Endothelial cell of umbilical vein (primary cell): ENCODE measurements at regions not wholly inside any gene's neighbourhood (a gene's known extent, or its start where the extent isn't known, plus 50 kb on each side); places are given as distances from the start of the nearest gene placed in this dataset.

Experiments used
- BruUV-seq: library from RNA; stranded (reverse); fragments of 400-500 nt; replicated peaks from 2 replicates; lab custom pipeline; 2021; lab: Mats Ljungman, UMichigan
- CTCF ChIA-PET: fragments of 300-600, 350-600 bp; sonication (Branson Sonifier 250); formaldehyde crosslinking; loops from one replicate; lab custom pipeline; 2021; ENCODE audit warnings: antibody characterized with exemption, inconsistent platforms; lab: Charles Lee
- POLR2A ChIA-PET: fragments of 300-600, 350-600 bp; sonication (Branson Sonifier 250); formaldehyde crosslinking; loops from one replicate; lab custom pipeline; 2021; ENCODE audit warnings: antibody characterized with exemption, inconsistent platforms; lab: Charles Lee
- DNase-seq: peaks from one replicate; pipeline ENCODE4 v3.0.0-alpha.2; 2011; ENCODE audit warnings: low read depth, low spot score
- FAIRE-seq: peaks from 2 replicates; lab custom pipeline; 2011; peaks lifted over from hg19 to GRCh38; lab: Jason Lieb, UNC
- H2AFZ ChIP-seq: 2 replicates; pipeline ENCODE4 v1.6.0; 2012; ENCODE audit warnings: low read depth, low read length, control low read depth, inconsistent platforms
- H3K27ac ChIP-seq: 2 replicates; pipeline ENCODE4 v1.5.1; 2011; ENCODE audit warnings: low read depth, mild to moderate bottlenecking, control low read depth, low read length, moderate library complexity; ENCODE audit not compliant: insufficient read depth
- H3K27me3 ChIP-seq, 2 experiments: 2 replicates each; pipeline versions ENCODE4 v1.6.0 to v1.6.1; 2011; ENCODE audit warnings: low read length in 2 of 2, mixed read lengths in 1 of 2; ENCODE audit not compliant: control insufficient read depth in 2 of 2, insufficient read depth in 2 of 2
- H3K36me3 ChIP-seq, 2 experiments: 2 replicates in 1 of 2; 3 replicates in 1 of 2; pipeline ENCODE4 v1.5.1; 2011; ENCODE audit warnings: low read length in 2 of 2, mild to moderate bottlenecking in 1 of 2, moderate library complexity in 1 of 2; ENCODE audit not compliant: control insufficient read depth in 2 of 2, insufficient read depth in 2 of 2; ENCODE audit errors: extremely low read depth in 1 of 2
- H3K4me1 ChIP-seq: 3 replicates; pipeline ENCODE4 v1.5.1; 2011; ENCODE audit warnings: mild to moderate bottlenecking, low read length; ENCODE audit not compliant: control insufficient read depth, insufficient read depth; ENCODE audit errors: extremely low read depth
- H3K4me2 ChIP-seq: 2 replicates; pipeline ENCODE4 v1.6.1; 2011; ENCODE audit warnings: low read length, control low read depth, mixed read lengths; ENCODE audit not compliant: insufficient read depth
- H3K4me3 ChIP-seq, 3 experiments: fragments of 200-600 bp in 1 of 3; sonication (generic), shearing (Covaris generic) in 1 of 3; replicated peaks in 1 of 3; 2 replicates each; pipeline ENCODE4 v1.5.1; 2011 to 2016; ENCODE audit warnings: control low read depth in 3 of 3, low read length in 3 of 3, mild to moderate bottlenecking in 2 of 3, inconsistent platforms in 1 of 3, low read depth in 1 of 3, moderate library complexity in 1 of 3; ENCODE audit not compliant: insufficient read depth in 1 of 3
- H3K79me2 ChIP-seq: 2 replicates; pipeline ENCODE4 v1.6.0; 2012; ENCODE audit warnings: low read length, inconsistent platforms; ENCODE audit not compliant: control insufficient read depth, insufficient read depth
- H3K9ac ChIP-seq: replicated peaks from 2 replicates; pipeline ENCODE3; 2011; ENCODE audit warnings: low read length, control low read depth; ENCODE audit not compliant: insufficient read depth; ENCODE audit errors: extremely low read depth
- H3K9me1 ChIP-seq: replicated peaks from 3 replicates; pipeline ENCODE4 v1.6.0; 2011; ENCODE audit warnings: mild to moderate bottlenecking, low read length; ENCODE audit not compliant: control insufficient read depth, insufficient read depth; ENCODE audit errors: extremely low read depth
- H3K9me3 ChIP-seq: replicated peaks from 2 replicates; pipeline ENCODE4 v1.5.1; 2012; ENCODE audit warnings: low read length, inconsistent platforms; ENCODE audit not compliant: control insufficient read depth, insufficient read depth
- H4K20me1 ChIP-seq: replicated peaks from 2 replicates; pipeline ENCODE3; 2011; ENCODE audit warnings: mild to moderate bottlenecking, low read length; ENCODE audit not compliant: control insufficient read depth, insufficient read depth; ENCODE audit errors: extremely low read depth
- CTCF ChIP-seq, 2 donors: IDR thresholded peaks; 1 replicate in 1 of 2; 2 replicates in 1 of 2; pipeline ENCODE4 v1.5.1; 2011; ENCODE audit warnings: low read length in 2 of 2, mild to moderate bottlenecking in 2 of 2, moderate library complexity in 2 of 2, control low read depth in 1 of 2, inconsistent platforms in 1 of 2, low read depth in 1 of 2; ENCODE audit not compliant: insufficient read depth in 1 of 2; ENCODE audit errors: extremely low read depth in 1 of 2
- EZH2 ChIP-seq: IDR thresholded peaks from 2 replicates; pipeline ENCODE4 v1.6.1; 2012; ENCODE audit warnings: borderline replicate concordance, low read depth, mild to moderate bottlenecking, moderate library complexity, low read length, inconsistent platforms; ENCODE audit not compliant: severe bottlenecking
- FOS ChIP-seq: IDR thresholded peaks from 2 replicates; pipeline ENCODE4 v1.6.1; 2011; ENCODE audit warnings: mild to moderate bottlenecking, low read length, moderate library complexity, borderline replicate concordance; ENCODE audit not compliant: insufficient read depth
- GATA2 ChIP-seq: IDR thresholded peaks from 2 replicates; pipeline ENCODE4 v1.7.0; 2011; ENCODE audit warnings: low read depth, mild to moderate bottlenecking, moderate library complexity, mixed read lengths, low read length; ENCODE audit not compliant: insufficient read length, insufficient read depth
- JUN ChIP-seq: IDR thresholded peaks from 2 replicates; pipeline ENCODE4 v1.6.1; 2011; ENCODE audit warnings: borderline replicate concordance, low read depth; ENCODE audit not compliant: insufficient read length, insufficient read depth
- MAX ChIP-seq: IDR thresholded peaks from 2 replicates; pipeline ENCODE4 v1.6.1; 2011; ENCODE audit not compliant: insufficient read depth, insufficient read length
- MYC ChIP-seq: IDR thresholded peaks from one replicate; pipeline ENCODE4 v1.6.1; 2011; ENCODE audit warnings: mild to moderate bottlenecking, low read depth, low read length
- POLR2A ChIP-seq: IDR thresholded peaks from 2 replicates; pipeline ENCODE4 v1.6.1; 2012; ENCODE audit warnings: low read depth, mild to moderate bottlenecking, control low read depth, low read length
- POLR2AphosphoS5 ChIP-seq: IDR thresholded peaks from 2 replicates; pipeline ENCODE4 v1.6.1; 2012; ENCODE audit warnings: low read depth, mild to moderate bottlenecking, control low read depth, low read length, moderate library complexity; ENCODE audit not compliant: insufficient read depth
- dilution Hi-C: fragments of 300-500 bp; cut with MboI; formaldehyde crosslinking; loops from one replicate; pipeline ENCODE4 v1.15.0; 2019; ENCODE audit warnings: low sequenced_read_pairs; ENCODE audit not compliant: extremely low pct_ligation_motif_present
- intact Hi-C: fragments of 100-400 bp; cut with micrococcal nuclease; formaldehyde crosslinking; loops from one replicate; pipeline ENCODE4 v1.10.0; 2022

DNA sequence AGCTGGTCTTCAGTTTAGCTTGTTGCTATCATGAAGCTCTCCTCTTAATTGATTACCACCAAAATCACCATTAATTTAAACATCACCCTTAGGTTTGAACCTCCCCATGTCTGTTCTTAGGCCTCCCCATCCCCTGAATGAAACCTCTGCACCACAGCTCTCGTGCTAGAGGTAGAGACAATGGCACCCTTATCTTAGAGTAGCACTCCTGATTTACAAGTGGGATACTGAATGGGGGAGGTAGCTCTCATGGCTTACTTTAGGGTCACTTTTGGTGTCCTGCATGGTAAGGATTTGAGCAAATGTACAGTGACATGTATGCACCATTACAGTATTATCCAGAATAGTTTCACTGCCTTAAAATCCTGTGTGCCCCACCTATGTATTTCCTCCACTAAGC is 115.6 kb upstream of the ADTRP start:
- Histone ChIP-seq H4K20me1 (no peaks in the 10 kb centered on the region), H3K36me3 (no peaks in the 10 kb centered on the region), H3K79me2 (no peaks in the 10 kb centered on the region), H3K9me1 (no peaks in the 10 kb centered on the region), H2AFZ (no peak overlapping the region), H3K27me3 (no peaks in the 10 kb centered on the region), H3K4me1 (no peaks in the 10 kb centered on the region), H3K9me3 (no peaks in the 10 kb centered on the region), H3K4me2 (no peak overlapping the region), H3K4me3 (no peak overlapping the region), H3K9ac (no peak overlapping the region), H3K27ac (no peak overlapping the region)
- TF ChIP-seq JUN: no peak
- no peak for TF ChIP-seq GATA2
- TF ChIP-seq MYC: no peak
- TF ChIP-seq EZH2: no peak
- no peak for TF ChIP-seq FOS
- no peak for TF ChIP-seq MAX
- no peak for TF ChIP-seq POLR2AphosphoS5
- TF ChIP-seq CTCF (IDR thresholded peaks at IDR 0.05; ENCODE audit: extremely low read depth in 1 of 2, insufficient read depth in 1 of 2, low read depth in 1 of 2, low read length in 2 of 2): no peak
- no peak for TF ChIP-seq POLR2A
- CTCF ChIA-PET: interaction anchor here (1.3 to 1.4 kb wide), 2 partner anchors 8 to 12 kb away, joined by 3 read pairs; no protein-coding TSS in a partner anchor
- intact Hi-C loops (no loop called here), dilution Hi-C loops (no loop called here)
- DNase-seq (no peak), FAIRE-seq (no peak)
- POLR2A ChIA-PET: no interaction called here
- BruUV-seq: no TSS peak
